ENCODE measurements at regions not wholly inside any gene's neighbourhood (a gene's known extent, or its start where the extent isn't known, plus 50 kb on each side); places are given as distances from the start of the nearest gene placed in this dataset.

DNA sequence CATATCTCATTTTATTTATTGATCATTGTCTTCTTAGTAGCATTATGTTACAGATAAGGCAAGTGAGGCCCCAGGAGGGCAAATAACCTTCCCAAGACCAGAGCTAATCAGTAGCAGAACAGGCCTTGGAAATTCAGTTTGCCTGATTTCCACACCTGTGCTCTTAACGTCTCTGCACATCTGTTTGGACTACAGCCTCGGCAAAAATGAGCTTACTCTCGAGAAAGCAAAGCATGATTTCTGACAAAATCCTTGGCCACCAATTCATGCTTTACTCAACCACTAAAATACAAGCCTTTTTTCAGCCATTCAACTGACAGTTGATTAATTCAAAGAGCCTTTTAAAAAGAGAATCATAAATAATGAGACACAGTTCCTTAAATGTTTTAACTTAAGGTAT, 309.3 kb upstream of the HTR2A start:
- H3K27ac ChIP-seq (ENCODE audit: insufficient read length, low read depth, low read length) = no peak overlapping the region
- no peak overlapping the region for H4K5ac ChIP-seq (ENCODE audit: insufficient read length, low read depth, low read length)
- no peak overlapping the region for H3K56ac ChIP-seq (ENCODE audit: insufficient read length, low read depth, low read length)
- H2AFZ ChIP-seq (ENCODE audit: low read length) = no peak overlapping the region
- Mint-ChIP-seq H3K9me3 (peaks cover 4 to 13% of the 10 kb centered on the region in 2 experiments; a peak in 3 of 5 replicates), H3K27ac (no peak overlapping the region), H3K36me3 (ENCODE audit: insufficient read depth in 1 of 3, low read depth in 3 of 3) (peaks cover 0 to 5% (median 5%) of the 10 kb centered on the region in 3 experiments; a peak in 2 of 7 replicates), H3K4me3 (no peak overlapping the region), H3K27me3 (ENCODE audit: low read depth) (no peaks in the 10 kb centered on the region), H3K4me1 (peaks cover 8% of the 10 kb centered on the region in 2 experiments)
- H3K23me2 ChIP-seq (ENCODE audit: insufficient read length, low read depth, low read length, poor library complexity, severe bottlenecking) = no peaks in the 10 kb centered on the region
- no peak overlapping the region for H4K8ac ChIP-seq (replicated peaks; ENCODE audit: insufficient read length, low read depth, low read length)
- H3K4me1 ChIP-seq (ENCODE audit: insufficient read depth, low read length) = peaks cover 5% of the 10 kb centered on the region
- no peak overlapping the region for H3K14ac ChIP-seq (ENCODE audit: insufficient read depth, low read length)
- no peaks in the 10 kb centered on the region for H3K79me2 ChIP-seq (ENCODE audit: insufficient read depth, low read length)
- H3K23ac ChIP-seq (ENCODE audit: insufficient read length, low read depth, low read length) = no peak overlapping the region
- no peak overlapping the region for H3K4ac ChIP-seq (ENCODE audit: low read depth, low read length)
- no peak overlapping the region for H3K9ac ChIP-seq (ENCODE audit: extremely low read depth, insufficient read length, low read length)
- no peaks in the 10 kb centered on the region for H3K79me1 ChIP-seq (ENCODE audit: insufficient read depth, low read depth, low read length, poor library complexity, severe bottlenecking)
- H2BK15ac ChIP-seq (ENCODE audit: low read depth, low read length) = no peak overlapping the region
- no peak overlapping the region for H2BK20ac ChIP-seq (ENCODE audit: low read depth, low read length, poor library complexity, severe bottlenecking)
- DNase-seq = no peak
- H2AK5ac ChIP-seq (ENCODE audit: insufficient read length, low read length) = no peak overlapping the region
- H4K20me1 ChIP-seq (ENCODE audit: control insufficient read depth, insufficient read depth, insufficient read length) = no peaks in the 10 kb centered on the region
- H3K18ac ChIP-seq (ENCODE audit: insufficient read length, low read depth, low read length) = no peak overlapping the region
- H3T11ph ChIP-seq (ENCODE audit: low read length) = no peak overlapping the region
- H2BK12ac ChIP-seq (ENCODE audit: insufficient read length, low read depth, low read length) = no peak overlapping the region
- TF ChIP-seq, protein P1, sequence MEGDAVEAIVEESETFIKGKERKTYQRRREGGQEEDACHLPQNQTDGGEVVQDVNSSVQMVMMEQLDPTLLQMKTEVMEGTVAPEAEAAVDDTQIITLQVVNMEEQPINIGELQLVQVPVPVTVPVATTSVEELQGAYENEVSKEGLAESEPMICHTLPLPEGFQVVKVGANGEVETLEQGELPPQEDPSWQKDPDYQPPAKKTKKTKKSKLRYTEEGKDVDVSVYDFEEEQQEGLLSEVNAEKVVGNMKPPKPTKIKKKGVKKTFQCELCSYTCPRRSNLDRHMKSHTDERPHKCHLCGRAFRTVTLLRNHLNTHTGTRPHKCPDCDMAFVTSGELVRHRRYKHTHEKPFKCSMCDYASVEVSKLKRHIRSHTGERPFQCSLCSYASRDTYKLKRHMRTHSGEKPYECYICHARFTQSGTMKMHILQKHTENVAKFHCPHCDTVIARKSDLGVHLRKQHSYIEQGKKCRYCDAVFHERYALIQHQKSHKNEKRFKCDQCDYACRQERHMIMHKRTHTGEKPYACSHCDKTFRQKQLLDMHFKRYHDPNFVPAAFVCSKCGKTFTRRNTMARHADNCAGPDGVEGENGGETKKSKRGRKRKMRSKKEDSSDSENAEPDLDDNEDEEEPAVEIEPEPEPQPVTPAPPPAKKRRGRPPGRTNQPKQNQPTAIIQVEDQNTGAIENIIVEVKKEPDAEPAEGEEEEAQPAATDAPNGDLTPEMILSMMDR (conservative IDR thresholded peaks at IDR 0.05) = no peak
- no peak overlapping the region for H2BK120ac ChIP-seq (ENCODE audit: low read depth, low read length, poor library complexity, severe bottlenecking)
- no peak overlapping the region for H4K91ac ChIP-seq (ENCODE audit: insufficient read length, low read depth, low read length)
- no peaks in the 10 kb centered on the region for H3K9me3 ChIP-seq (ENCODE audit: control insufficient read depth, low read depth, low read length)
- no peak overlapping the region for H2BK5ac ChIP-seq (ENCODE audit: insufficient read length, low read length)
- H3K4me2 ChIP-seq (ENCODE audit: insufficient read depth, insufficient read length, low read length) = no peak overlapping the region
- whole genome bisulfite sequencing (ENCODE audit: extremely low coverage, insufficient read length, low lambda C conversion rate) = no CpG with 5 or more reads among the region's 3 CpGs
- no peaks in the 10 kb centered on the region for H3K27me3 ChIP-seq (ENCODE audit: insufficient read depth, low read length)

Measured in H9 (cell line).